ENCODE measurements at regions not wholly inside any gene's neighbourhood (a gene's known extent, or its start where the extent isn't known, plus 50 kb on each side); places are given as distances from the start of the nearest gene placed in this dataset.

DNA sequence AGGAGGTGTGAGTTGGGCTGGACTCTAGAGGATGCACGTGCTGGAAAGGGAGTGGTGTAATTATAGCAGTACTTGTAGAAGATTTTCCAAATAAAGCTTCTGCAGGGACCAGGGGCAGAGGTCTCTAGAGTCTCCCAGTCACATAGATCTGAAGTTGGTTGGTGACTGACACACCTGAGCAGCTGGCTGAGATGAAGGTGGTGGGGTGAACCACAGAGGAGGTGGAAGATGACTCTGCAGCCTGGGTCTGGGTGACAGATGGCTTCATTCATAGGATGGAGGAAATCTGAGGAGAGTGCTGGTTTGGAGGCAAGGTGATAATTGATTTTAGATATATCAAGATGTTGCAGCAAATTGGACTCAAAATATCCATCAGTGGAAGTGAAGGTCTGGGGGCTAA, 178.9 kb upstream of the IVNS1ABP start:
- DNase-seq, result no peak

DNA sequence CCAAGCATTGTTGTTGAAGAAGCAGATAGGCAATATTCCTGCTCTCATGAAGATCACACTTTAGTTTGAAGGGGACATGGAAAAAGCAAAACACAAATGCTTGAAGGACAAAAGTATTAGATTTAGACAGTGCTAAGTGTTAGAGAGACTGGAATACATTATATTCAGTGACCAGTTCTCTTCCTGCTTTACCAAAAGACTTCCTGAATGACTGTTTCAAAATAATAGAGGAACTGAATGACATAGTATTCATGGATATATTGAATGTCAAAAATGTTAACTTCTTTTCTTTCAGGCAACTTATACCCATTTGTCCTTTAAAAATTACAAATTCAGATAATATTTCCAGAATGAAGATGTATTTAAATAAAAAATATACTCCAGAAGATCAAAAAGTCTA, 178.0 kb upstream of the IVNS1ABP start:
- no peak for DNase-seq

DNA sequence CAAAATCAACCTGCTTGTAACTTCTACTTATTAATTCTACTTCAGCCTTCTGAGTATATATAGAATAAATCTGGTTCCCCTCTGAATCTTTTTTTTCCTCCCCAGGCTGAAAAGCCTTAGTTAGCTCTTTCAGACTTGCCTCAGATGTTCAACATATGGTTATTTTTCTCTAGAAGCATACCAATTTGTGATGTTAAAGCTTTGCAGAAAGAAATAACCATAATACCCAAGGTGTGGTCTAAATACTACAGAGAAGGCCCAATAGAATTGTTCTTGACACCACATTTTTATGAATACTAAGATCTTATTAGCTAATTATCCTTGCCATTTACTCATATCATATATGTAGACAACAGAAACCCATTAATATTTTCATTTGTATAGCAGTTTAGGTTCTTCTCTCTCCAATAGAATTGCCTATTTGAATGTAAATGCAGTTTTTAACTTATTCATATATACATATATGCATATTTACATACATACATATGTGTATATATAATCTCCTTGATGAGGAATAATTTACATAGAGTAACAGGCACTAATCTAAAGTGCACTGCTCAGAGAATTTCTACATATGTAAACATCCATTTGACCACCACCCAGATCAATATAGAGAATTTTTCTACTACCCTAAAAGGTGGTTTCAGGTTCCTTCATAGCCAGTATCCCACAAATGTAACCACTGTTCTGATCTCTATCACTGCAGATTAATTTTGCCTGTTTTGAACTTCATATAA, 175.2 kb upstream of the IVNS1ABP start:
- DNase-seq, result no peak

DNA sequence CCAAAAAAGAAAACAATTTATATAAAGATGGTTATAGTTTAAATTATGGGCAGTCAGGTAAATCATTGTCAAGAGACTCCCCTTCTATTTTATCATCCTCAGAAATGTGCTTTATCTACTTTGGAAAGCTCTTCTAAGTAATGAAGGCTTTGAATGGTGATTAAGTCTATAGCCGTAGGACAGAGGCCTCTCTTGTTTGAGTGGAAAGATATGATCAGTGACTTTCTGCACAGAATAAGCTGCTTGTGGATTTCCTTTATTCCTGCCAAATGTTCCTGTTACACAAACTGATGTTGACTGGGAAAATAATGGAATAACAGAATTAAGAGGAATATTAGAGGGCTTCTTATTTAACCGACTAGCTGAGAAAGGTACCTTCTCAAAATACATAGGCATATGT, 174.6 kb upstream of the IVNS1ABP start:
- DNase-seq, result no peak

DNA sequence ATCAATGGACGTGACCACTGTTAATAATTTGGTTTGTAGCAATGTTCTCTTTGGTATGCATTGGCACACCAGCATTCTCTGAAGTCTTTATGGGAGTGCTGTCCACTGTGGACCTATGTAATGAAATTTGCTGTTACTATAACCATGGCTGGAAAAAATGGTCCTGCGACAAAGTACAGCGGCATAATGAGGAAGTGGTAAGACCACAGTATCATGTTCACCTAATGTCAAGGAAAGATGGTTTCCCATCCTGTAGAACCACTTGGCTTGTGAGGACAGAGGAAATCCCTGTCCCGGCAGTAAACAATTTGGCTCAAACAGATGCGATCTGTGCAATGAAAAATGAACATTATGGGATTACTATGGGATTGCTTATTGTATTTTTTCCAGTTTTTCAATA, 173.9 kb upstream of the IVNS1ABP start:
- DNase-seq, result no peak

DNA sequence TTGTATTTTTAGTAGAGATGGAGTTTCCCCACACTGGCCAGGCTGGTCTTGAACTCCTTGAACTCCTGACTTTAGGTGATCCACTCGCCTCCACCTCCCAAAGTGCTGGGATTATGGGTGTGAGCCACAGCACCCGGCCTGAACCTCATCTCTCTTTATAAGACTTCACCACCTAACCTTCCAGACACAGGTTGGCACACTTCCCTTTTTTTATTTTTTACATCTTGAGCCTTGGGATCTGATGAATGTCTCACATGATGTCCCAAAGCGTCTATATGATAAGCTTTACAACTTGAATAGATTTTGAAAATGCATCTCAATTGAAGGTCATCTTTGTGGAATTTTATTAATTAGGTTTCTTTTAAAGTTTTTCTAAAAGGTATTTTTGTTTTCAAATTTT, 172.4 kb upstream of the IVNS1ABP start:
- no peak for DNase-seq

DNA sequence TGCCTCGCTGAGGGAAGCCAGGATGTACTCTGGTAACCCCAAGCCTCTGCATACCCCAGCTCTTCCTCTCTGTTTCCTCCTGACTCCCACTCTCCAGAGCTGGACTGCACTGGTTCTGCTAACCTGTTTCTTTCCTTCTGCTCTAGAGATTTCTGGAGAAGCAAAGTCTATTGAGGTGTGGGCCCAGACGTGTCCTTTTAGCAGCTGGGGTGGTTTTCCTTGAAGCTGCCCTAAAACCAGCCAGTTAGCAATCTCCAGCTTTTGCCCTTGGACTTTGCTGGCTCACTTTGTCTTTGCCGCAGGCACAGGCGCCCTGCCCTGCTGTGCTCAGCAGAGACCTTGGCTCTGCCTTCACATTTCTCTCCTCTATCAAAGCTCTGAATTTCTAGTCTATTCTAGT, 171.8 kb upstream of the IVNS1ABP start:
- no peak for DNase-seq

DNA sequence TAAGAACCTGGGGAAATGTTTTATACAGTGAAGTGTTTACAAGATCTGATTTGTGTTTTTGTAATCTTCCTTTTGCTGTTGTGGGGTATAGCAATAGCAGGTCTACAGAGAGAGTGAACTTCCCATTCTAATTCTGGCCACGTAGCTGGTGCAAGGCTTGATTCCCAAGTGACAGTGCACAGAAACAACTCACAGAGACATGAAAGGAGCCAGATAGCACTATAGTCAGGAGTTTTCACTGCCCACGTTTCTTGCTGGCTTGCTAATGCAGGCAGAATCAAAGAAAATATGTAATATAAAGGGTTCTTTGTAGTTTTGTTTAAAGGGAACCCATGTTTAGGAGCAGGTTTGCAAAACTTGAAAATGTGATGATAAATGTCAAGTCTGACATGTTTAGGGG, 170.9 kb upstream of the IVNS1ABP start:
- DNase-seq, result no peak

DNA sequence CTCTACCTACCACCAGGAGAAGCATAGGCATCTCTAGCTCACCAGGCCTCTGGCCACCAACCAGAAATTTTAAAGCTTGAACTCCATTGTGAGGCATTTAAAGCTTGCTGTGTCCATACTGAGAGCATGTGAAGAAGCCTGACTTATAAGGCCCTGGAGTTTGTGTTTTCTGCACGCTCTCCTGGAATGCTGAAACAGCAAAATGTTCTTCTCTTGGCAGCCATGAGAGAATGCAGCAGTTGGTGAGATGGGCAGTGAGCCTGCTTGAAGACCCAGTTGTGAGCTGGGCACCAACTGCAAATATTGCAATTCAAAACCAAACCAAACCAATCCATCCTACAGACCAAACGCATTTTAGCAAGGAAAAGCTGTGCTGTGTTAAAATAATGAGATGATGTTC, 170.0 kb upstream of the IVNS1ABP start:
- DNase-seq, result no peak

DNA sequence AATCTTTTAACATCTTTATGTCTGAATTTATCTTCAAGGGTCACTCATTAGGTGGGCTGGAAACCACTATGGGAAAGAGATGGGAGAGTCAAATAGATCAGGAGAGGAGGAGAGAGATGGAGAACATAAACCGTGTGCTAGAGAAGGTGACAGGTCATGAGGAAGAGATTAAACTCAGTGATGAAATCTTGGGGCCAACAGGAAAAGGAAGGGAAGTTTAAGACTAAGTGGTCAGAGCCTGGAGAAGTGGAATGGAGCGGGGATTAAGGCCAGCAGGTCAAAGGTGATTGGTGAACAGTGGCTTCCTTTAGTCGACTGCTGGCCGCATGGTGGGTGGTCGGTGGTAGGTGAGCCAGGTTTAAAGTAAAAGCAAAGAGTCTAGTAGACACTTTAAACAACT, 169.3 kb upstream of the IVNS1ABP start:
- DNase-seq, result no peak

DNA sequence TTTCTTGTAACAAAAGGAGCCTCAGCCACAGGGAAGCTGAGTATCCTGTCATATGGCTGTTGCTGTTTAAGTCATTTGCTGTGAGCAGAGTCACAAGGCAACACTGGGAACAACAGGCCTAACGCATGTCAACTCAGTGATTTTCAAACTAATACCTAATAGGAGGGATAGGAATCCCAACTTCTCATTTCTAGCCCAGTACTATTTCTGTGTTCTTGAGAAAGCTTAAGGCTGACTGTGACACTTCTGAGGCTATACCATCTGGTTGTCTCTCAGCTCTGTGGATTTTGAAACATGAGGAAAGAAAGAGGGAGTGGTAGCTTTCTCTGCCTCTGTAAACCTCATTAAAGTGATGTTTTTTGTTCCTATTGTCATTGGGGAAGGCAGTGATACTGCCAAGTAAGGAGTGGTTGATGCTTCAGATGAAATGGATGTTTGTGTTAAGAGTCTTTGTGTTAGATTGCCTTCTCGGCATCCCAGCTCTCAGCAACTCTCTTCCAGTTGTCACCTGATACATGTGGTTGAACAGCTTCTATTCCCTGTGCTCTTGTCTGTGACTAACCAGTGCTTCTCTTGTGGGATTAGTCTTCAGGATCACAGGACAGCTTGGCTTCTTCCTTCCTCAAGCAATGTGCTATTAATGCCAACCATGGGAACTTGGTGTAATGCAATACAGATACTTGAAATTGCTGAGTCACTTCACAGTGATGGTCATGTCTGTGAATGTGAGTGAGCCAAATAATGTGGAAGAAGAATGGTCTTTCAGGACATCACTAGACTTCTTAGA, 166.8 kb upstream of the IVNS1ABP start:
- DNase-seq, result no peak

DNA sequence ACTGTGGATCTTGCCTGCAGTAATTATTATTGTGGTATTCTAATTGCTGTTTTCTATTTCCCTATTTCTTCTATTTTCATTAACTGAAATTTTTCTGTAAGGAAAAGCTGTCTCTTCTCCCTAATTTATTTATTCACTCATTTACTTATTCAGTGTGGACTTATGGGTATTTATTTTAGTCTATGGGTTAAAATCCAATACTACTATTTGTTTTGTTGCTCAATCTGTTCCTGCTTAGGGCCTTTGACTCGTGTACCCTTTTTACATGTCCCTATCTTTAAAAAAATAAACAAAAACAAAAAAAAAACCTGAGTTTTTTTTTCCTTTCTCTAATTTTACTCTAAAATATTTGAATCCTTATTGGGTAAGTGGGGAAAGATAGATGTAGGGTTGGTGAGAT, 166.2 kb upstream of the IVNS1ABP start:
- no peak for DNase-seq

DNA sequence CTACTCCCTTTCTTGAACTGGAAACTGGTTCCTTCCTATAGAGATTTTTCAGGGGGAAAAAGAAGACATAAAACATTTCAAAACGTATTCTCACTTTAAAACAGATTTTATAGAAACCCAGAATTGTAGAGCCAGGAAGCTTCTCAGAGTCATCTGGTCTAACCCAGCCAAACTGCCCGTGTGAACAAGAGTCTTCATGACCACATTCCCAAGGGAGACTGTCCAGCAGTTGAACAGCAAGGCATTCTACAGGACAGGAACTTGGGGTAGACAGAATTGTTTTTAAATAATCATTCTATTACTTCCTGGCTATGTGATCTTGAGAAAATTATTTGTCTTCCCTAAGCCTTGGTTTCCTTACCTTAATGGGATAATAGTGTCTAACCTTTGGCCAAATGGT, 163.5 kb upstream of the IVNS1ABP start:
- no peak for DNase-seq

DNA sequence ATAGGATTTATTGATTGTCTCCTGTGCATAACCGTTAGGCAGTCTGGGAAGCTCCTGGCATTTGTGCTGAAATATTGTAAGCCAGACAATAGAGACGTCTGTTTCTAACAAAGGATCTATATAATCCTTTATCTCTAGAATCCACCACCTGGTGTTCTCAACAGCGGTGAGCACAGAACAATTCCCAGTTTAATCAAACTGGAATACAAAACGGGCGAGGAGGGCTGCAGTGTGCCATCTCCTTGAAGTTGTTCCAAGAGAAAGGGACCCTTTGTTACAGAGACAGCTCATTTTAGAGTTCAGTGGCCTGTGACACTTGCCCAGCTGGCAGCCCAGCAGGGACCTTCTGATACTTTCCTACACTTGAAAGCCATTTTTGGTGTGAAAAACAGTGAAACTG, 162.8 kb upstream of the IVNS1ABP start:
- DNase-seq, result no peak

DNA sequence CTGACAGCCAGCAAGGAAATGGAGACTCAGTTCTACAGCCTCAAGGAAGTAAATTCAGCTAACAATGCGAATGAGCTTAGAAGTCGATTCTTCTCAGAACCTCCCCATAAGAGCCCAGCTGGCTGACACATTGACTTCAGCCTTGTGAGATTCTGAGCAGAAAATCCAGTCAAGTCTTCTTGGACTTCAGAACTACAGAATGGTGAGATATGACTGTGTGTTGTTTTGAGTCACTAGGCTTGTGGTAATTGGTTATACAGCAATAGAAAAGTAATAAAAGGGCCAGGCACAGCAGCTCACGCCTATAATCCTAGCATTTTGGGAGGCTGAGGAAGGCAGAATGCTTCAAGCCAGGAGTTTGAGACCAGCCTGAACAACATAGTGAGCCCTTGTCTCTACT, 161.8 kb upstream of the IVNS1ABP start:
- DNase-seq, result no peak

DNA sequence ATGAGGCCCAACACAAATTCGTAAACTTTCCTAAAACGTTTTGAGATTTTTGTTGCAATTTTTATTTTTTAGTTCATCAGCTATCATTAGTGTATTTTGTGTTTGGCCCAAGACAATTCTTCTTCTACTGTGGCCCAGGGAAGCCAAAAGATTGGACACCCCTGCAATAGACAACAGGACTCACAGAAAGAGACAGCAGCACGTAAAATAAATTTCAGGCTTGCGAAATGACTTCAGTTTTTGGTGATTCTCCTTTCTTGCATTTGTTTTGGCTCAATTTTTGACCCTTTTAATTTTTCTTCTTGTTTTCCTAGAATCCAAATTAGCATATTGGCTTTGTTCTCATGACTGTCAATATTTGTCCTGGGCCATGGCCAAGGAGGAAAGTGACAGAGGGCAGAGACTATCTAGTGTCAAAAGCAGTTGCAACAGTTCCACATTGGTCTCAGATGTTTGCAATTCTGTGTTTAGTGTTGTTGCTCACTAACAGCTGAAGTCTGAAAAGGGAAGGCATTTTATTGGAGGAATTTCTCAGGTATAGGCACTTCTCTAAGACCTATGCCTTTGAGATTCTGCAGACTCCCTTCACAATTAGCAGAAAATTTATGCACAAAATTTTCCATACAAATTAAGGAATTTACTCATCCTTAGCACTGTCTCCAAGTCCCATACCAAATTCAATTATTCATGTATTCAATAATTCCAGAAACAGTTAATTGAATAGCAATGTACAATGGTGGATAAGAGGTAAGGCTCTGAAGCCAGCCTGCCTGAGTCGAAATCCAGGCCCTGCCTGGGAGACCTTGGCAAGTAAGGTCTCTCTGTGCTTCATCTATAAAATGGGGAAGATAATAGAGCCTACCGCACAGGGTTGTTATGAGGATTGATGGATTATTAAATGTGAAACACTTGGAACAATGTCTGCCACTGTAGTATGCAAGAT, 160.9 kb upstream of the IVNS1ABP start:
- no peak for DNase-seq

DNA sequence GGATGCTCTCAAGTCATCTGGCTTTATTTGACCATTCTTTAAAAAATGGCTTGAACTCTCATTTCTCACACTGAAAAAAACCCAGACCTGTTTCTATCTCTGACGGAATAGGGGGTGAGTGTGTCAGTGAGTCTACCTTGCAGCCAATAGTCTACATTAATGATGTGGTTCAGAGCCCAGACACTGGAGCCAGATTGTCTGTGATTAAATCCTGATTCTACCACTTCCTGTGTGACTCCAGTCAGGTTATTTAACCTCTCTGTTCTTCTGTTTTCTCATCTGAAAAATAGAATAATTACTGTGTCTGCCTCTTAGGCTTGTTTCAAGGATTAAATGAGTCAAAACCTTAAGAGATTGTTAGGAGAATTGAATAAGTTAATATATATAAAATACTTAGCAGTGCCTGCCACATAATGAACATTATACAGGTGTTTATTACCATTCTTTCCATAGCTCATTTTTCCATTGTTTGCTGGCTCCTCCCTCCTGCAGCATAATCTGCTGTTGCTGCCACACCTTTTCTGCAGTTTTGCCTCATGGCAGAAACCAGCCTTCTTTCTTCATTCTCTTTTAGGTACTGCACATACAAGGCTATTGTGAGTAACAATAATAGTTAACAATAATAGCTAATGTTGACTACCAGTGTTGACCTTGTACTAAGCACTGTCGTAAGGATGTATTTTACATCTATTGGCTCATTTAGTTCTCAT, 157.6 kb upstream of the IVNS1ABP start:
- DNase-seq, result no peak

DNA sequence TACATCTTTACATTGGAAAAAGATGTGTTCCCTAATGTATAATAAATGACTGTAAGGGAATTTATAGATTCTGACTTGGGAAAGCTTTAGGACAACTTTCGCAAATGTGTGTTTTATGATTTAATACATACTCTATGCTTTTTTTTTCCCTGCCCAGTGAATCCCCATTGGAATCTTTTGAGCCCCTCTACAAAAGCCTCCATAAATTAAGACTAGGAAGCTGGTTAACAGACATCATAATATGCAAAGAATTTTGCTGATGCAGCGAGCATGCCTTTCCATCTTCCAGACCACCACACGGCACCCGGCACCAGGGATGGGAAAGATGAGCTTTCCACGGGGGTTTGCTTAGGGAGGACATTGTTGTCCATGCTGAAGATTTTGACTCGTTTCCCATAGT, 156.1 kb upstream of the IVNS1ABP start:
- no peak for DNase-seq

DNA sequence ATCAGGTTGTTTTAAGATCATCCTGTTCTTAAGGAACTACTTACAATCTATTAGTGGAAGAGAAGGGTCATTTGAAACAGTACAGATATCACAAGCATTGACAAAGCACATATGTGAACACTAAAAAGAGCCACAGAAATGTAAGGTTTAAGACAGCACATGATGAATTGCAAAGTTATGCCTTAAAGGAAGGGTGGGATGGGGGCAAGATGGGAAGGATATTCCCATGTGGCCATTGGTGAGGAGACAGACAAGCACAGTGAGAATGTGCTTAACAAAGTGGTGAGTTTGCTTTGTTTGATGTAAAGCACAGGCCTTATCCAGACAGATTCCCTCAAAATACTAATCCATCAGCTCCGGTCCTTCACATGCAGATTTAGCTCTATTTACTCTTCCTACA, 151.6 kb upstream of the IVNS1ABP start:
- DNase-seq, result no peak

DNA sequence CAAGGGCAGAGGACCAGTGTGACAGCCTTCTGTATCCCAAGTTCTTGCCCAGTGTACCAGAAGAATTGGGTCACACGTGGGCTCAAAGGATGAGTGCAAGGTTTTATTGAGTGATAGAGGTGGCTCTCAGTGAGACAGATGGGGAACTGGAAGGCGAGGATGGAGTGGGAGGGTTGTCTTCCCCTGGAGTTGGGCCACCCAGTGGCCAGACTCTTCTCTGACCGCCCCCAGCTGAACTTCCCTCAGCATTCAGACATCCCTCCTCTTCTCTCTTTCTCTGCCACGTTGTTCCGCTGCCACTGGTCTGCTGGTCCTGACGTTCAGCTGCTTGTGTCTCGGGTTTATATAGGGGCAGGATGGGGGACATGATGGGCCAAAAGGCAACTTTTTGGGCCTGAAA, 150.1 kb upstream of the IVNS1ABP start:
- DNase-seq, result no peak

DNA sequence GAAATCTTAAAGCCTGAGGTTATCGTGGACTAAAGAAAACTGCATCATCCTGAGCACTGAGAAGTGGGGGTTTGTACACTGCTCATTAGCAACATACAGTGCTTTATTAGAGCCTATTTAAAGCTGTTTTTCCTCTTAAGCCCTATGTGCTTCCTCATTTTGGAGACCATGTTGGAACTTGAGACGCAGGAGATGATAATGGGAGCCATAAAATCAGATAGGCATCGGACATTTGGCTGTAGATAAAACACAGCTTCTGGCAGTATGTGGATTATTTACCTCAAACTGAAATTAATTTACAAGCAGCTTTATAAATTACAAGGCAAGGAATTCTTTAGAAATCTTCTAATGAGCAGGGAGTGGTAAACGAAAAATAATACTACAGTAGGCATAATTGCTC, 147.7 kb upstream of the IVNS1ABP start:
- DNase-seq, result no peak

DNA sequence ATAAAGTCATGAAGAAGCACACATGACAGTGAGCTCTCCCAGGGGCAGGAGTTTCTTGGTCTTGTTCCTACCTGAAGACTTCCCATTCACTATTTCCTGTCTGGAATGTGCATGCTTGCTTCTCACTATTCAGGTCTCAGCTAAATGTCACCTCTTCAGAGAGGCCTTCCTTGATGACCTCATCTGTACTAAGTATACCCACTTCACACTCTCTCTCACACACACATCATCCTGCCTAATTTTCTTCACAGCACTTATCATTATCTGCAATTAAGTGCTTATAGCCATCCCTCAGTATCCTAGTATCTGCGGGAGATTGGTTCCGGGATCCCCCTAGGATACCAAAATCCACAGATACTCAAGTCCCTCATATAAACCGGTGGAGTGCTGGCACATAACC, 146.4 kb upstream of the IVNS1ABP start:
- no peak for DNase-seq

DNA sequence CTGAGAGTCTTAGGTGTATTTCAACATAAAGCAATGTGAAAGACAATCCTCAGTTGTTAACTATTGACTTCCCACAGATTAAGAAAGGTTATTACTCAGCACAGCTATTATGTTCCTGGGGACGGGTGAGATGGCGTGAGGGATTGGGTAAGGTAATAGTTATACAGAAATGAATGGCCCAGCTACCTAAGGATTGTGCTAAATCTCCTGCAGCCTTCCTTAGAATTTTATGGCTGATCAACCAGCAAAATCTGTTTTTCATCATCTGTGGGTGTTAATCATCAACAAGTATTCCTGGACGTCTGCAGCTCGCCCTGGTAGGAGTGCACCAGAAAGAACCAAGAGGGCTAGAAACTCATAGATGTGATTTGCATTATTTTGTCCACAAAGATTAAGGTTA, 146.0 kb upstream of the IVNS1ABP start:
- DNase-seq, result no peak
